Peyer's patch (tissue), 4 donors: ENCODE measurements at regions not wholly inside any gene's neighbourhood (a gene's known extent, or its start where the extent isn't known, plus 50 kb on each side); places are given as distances from the start of the nearest gene placed in this dataset.

ENCODE experiments used
- DNase-seq, 3 donors: peaks; one replicate each; pipeline ENCODE4 v3.0.0-alpha.2; 2017 to 2019
- H3K27ac ChIP-seq, 4 donors: fragments of 200-600 bp; sonication (generic); one replicate each; pipeline ENCODE4 v1.5.1; 2016 to 2019
- H3K27me3 ChIP-seq, 2 donors: fragments of 200-600 bp; sonication (generic); one replicate each; pipeline ENCODE4 v1.5.1; 2019
- H3K36me3 ChIP-seq, 3 donors: fragments of 200-600 bp; sonication (generic); one replicate each; pipeline ENCODE4 v1.5.1; 2016 to 2019
- H3K4me1 ChIP-seq, 4 donors: fragments of 200-600 bp; sonication (generic); one replicate each; pipeline ENCODE4 v1.5.1; 2016 to 2019
- H3K4me3 ChIP-seq, 4 donors: fragments of 200-600 bp; sonication (generic); 1 replicate in 3 of 4; 2 replicates in 1 of 4; pipeline ENCODE4 v1.5.1; 2016 to 2019; ENCODE audit warnings: mild to moderate bottlenecking in 1 of 4
- H3K9me3 ChIP-seq, 4 donors: fragments of 200-600 bp; sonication (generic); one replicate each; pipeline ENCODE4 v1.5.1; 2016 to 2019; ENCODE audit warnings: mild to moderate bottlenecking in 1 of 4
- CTCF ChIP-seq, 6 experiments: fragments of 450-650 bp in 4 of 6; fragments of 200-600 bp in 2 of 6; sonication (generic) in 1 of 6; IDR thresholded peaks; one replicate each; pipeline ENCODE4 v1.5.1; 2017 to 2019; ENCODE audit warnings: antibody characterized with exemption in 6 of 6, mild to moderate bottlenecking in 3 of 6, moderate library complexity in 1 of 6
- POLR2A ChIP-seq, 2 donors: fragments of 450-650 bp; IDR thresholded peaks; one replicate each; pipeline ENCODE4 v1.5.1; 2017; ENCODE audit warnings: antibody characterized with exemption in 2 of 2, mild to moderate bottlenecking in 2 of 2, moderate library complexity in 2 of 2

GRCh38 chr3:36214460-36214859, 165.8 kb upstream of the STAC start:
- Histone ChIP-seq H3K4me1 (no peaks in the 10 kb centered on the region), H3K27me3 (no peaks in the 10 kb centered on the region), H3K9me3 (no peaks in the 10 kb centered on the region), H3K36me3 (no peaks in the 10 kb centered on the region), H3K27ac (no peak overlapping the region), H3K4me3 (no peak overlapping the region)
- DNase-seq: no peak
- TF ChIP-seq CTCF (IDR thresholded peaks at IDR 0.05) (no peak), POLR2A (IDR thresholded peaks at IDR 0.05) (no peak)

- H3K9me3 ChIP-seq: no peaks in the 10 kb centered on the region
- TF ChIP-seq CTCF (IDR thresholded peaks at IDR 0.05): no peak
Measured at GRCh38 chr3:36215241-36215640, 165.1 kb upstream of the STAC start.

GRCh38 chr3:36219398-36219797, 160.9 kb upstream of the STAC start:
- no peak for TF ChIP-seq CTCF (IDR thresholded peaks at IDR 0.05)
- TF ChIP-seq POLR2A (IDR thresholded peaks at IDR 0.05): no peak
- no peaks in the 10 kb centered on the region for H3K9me3 ChIP-seq
- no peaks in the 10 kb centered on the region for H3K27me3 ChIP-seq
- no peaks in the 10 kb centered on the region for H3K36me3 ChIP-seq
- H3K27ac ChIP-seq: no peak overlapping the region
- H3K4me3 ChIP-seq: no peak overlapping the region
- no peaks in the 10 kb centered on the region for H3K4me1 ChIP-seq
- no peak for DNase-seq

More at GRCh38 chr3:36215241-36215640, 165.1 kb upstream of the STAC start:
- no peaks in the 10 kb centered on the region for H3K36me3 ChIP-seq
- H3K4me1 ChIP-seq: no peaks in the 10 kb centered on the region
- no peak overlapping the region for H3K27ac ChIP-seq
- no peak overlapping the region for H3K4me3 ChIP-seq
- H3K27me3 ChIP-seq: no peaks in the 10 kb centered on the region
- no peak for DNase-seq

DNA sequence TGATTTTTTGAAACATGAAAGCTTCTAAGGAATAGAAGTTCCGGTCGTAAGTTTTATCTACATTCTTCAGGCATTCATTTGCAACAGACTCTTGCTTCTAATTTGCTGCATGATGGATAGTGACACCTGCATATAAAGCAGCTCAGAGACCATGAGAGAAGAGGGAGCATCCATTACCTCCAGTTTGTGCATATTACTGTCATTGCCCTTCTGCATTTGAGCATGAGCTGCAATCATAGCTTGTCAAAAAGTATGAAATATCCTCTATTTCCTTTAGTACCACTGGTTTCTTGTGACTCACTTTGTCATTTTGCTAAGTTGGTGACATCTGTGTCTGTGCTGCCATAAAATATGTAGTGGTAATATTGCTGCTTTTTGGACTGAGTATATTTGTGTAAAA, 160.1 kb upstream of the STAC start:
- H3K27me3 ChIP-seq: no peaks in the 10 kb centered on the region

DNA sequence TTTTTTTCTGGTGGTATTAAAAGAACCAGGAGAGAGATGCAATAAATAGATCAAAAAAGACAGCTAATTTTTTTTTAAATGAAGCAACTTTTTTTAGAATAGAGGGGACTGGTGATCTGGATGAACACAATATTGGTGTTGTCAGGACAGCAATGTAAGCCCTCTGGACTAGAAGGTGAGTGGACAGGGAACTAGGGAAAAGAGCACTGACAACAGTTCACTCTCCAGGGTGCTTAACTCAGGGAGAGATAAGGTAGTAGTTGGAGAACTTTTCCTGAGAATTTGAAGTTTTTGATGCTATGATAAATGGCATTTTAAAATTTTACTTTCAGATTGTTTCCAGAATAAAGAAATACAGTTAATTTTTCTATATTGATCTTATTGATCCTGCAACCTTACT, 158.3 kb upstream of the STAC start:
- no peaks in the 10 kb centered on the region for H3K9me3 ChIP-seq
- H3K4me3 ChIP-seq: no peak overlapping the region
- H3K27ac ChIP-seq: no peak overlapping the region
- no peaks in the 10 kb centered on the region for H3K27me3 ChIP-seq
- DNase-seq: no peak
- TF ChIP-seq POLR2A (IDR thresholded peaks at IDR 0.05): no peak
- no peak for TF ChIP-seq CTCF (IDR thresholded peaks at IDR 0.05)
- H3K36me3 ChIP-seq: no peaks in the 10 kb centered on the region
- no peaks in the 10 kb centered on the region for H3K4me1 ChIP-seq

More for the DNA sequence above, 160.1 kb upstream of the STAC start:
- no peak for DNase-seq
- Histone ChIP-seq H3K4me1 (no peaks in the 10 kb centered on the region), H3K9me3 (no peaks in the 10 kb centered on the region), H3K36me3 (no peaks in the 10 kb centered on the region), H3K27ac (no peak overlapping the region), H3K4me3 (no peak overlapping the region)
- TF ChIP-seq POLR2A (IDR thresholded peaks at IDR 0.05) (no peak), CTCF (IDR thresholded peaks at IDR 0.05) (no peak)

DNA sequence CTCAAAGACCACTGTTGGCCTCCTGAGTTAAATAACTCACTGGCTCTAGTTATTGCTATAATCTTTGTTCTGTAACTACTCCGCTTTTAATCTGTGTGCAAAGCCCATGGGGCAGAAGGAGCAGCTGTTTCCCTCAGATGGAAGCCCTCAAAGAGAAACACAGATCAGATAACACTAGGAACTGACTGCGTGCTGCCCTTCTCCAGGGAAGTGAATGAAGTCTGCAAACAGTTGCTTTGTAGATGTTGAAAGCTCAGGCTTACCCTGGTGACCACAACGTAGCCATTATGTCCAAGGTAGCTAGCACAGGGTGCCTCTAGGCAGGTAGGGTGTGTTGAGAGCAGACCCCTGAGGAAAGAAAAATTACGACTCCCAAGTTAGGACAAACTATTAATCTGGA, 152.3 kb upstream of the STAC start:
- DNase-seq: no peak
- no peak for TF ChIP-seq CTCF (IDR thresholded peaks at IDR 0.05)
- no peaks in the 10 kb centered on the region for H3K27me3 ChIP-seq

More for the DNA sequence above, 152.3 kb upstream of the STAC start:
- no peaks in the 10 kb centered on the region for H3K4me1 ChIP-seq
- H3K9me3 ChIP-seq: no peaks in the 10 kb centered on the region
- no peaks in the 10 kb centered on the region for H3K36me3 ChIP-seq
- no peak overlapping the region for H3K27ac ChIP-seq
- H3K4me3 ChIP-seq: no peak overlapping the region
